Activated CD4-positive, alpha-beta T cell treated with anti-CD3 and anti-CD28 coated beads, Interleukin-2, amount 10 ng/mL, durations not matched to agents 24 days and 14 days (primary cell): ENCODE measurements at regions not wholly inside any gene's neighbourhood (a gene's known extent, or its start where the extent isn't known, plus 50 kb on each side); places are given as distances from the start of the nearest gene placed in this dataset.

Experiments
- DNase-seq: peaks from one replicate; pipeline ENCODE4 v3.0.0; 2022
- H3K27ac Mint-ChIP-seq: one replicate; pipeline ENCODE4 v1.8.0; 2022; ENCODE audit warnings: mild to moderate bottlenecking, mixed read lengths
- H3K27me3 Mint-ChIP-seq: one replicate; pipeline ENCODE4 v1.8.0; 2022; ENCODE audit warnings: mixed read lengths
- H3K36me3 Mint-ChIP-seq: one replicate; pipeline ENCODE4 v1.8.0; 2022; ENCODE audit warnings: low read depth, mild to moderate bottlenecking, mixed read lengths
- H3K4me1 Mint-ChIP-seq: one replicate; pipeline ENCODE4 v1.8.0; 2021; ENCODE audit warnings: mixed read lengths
- H3K4me3 Mint-ChIP-seq: one replicate; pipeline ENCODE4 v1.8.0; 2022; ENCODE audit warnings: mild to moderate bottlenecking, moderate library complexity, mixed read lengths
- H3K9me3 Mint-ChIP-seq: one replicate; pipeline ENCODE4 v1.8.0; 2021; ENCODE audit warnings: mixed read lengths
- intact Hi-C: fragments of 100-400 bp; cut with micrococcal nuclease; formaldehyde crosslinking; loops from one replicate; pipeline ENCODE4 v1.15.1; 2023

DNA sequence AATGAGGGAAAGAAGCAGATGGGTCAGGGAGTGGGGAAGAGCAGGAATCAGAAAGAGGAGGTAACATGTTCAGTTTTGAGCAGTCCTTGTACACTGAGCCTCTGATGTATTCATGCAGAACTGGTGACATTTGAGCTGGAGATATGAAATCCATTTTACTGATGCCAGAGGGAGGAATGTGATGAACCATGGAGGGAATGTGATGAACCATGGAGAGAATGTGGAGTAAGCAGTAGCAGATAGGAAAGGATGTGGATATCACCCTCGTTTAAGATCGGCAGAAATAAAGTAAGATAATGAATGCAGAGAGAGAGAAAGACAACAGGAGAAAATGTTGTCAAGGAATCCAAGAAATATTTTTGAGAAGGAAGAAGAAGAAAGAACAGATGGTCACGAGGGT is 231.6 kb downstream of the TBXT start:
- Mint-ChIP-seq H3K36me3 (no peaks in the 10 kb centered on the region), H3K27ac (no peak overlapping the region), H3K4me3 (no peak overlapping the region), H3K27me3 (no peaks in the 10 kb centered on the region), H3K4me1 (no peaks in the 10 kb centered on the region), H3K9me3 (no peaks in the 10 kb centered on the region)
- DNase-seq: no peak
- intact Hi-C loops: no loop called here

DNA sequence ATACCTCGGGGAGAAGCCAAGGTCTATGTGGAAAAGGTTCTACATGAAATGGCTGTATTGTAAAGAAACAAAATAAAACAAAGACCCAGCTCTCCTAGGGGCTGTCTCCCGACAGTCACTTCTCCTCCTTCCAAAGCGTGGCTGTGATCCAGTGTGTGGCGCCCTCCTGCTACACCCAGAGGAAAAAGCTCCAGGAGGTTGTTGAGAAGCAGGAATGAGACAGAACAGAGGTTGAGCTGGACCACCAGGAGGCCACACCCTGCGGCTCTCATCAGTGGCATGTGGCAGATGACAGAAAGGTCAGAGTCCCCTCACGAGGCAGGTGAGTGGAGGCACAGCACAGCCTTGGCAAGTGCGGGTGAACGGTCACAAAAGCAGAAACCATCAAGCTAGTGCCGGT is 236.0 kb downstream of the TBXT start:
- no peaks in the 10 kb centered on the region for H3K27me3 Mint-ChIP-seq
- no peak for DNase-seq
- no peaks in the 10 kb centered on the region for H3K9me3 Mint-ChIP-seq
- H3K4me3 Mint-ChIP-seq: no peak overlapping the region
- no peaks in the 10 kb centered on the region for H3K4me1 Mint-ChIP-seq
- no peaks in the 10 kb centered on the region for H3K36me3 Mint-ChIP-seq
- intact Hi-C loops: no loop called here
- no peak overlapping the region for H3K27ac Mint-ChIP-seq

DNA sequence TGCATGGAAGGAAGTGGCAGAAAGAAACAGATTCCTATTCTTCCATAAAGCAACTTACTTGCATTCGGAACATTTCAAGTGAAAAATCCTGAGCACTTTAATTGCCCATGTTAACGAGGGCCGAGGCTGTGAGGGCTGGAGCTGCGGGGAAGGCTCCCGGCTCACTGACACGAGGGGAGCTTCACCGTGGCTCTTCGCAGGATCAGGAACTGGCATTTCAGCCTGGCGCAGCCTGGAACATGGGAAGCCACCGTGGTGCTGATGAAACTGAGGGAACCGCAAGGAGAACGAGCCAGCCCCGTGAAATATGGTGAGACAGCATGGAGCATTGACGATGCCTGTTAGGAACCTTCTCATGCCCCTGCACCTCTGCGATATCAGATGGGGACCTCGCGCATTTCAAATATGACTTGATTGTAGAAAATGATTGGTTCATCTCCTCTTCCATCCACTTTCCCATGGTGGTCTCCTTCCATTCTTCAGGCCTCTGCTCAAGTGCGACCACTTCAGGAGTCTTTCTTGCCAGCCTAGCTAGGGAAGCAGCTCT is 236.9 kb downstream of the TBXT start:
- H3K9me3 Mint-ChIP-seq: no peaks in the 10 kb centered on the region
- H3K27ac Mint-ChIP-seq: no peak overlapping the region
- no peak for DNase-seq
- H3K36me3 Mint-ChIP-seq: no peaks in the 10 kb centered on the region
- intact Hi-C loops: no loop called here
- H3K27me3 Mint-ChIP-seq: no peaks in the 10 kb centered on the region
- H3K4me3 Mint-ChIP-seq: no peak overlapping the region
- H3K4me1 Mint-ChIP-seq: no peaks in the 10 kb centered on the region

DNA sequence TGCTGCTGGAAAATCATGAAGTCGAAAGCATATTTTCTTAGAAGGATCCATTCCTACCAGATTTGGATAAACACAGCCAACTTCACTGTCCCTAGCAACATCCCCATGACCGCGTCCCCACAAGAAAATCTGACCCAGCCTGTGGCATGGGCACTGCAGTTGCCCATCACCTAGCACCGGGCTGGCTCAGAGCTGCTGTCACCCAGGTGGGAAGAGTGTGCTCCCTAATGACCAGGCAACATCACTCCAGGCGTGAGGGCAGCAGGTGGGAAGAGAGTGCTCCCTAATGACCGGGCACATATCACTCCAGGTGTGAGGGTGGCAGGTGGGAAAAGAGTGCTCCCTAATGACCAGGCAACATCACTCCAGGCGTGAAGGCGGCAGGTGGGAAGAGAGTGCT is 238.0 kb downstream of the TBXT start:
- Mint-ChIP-seq H3K9me3 (no peaks in the 10 kb centered on the region), H3K4me3 (no peak overlapping the region), H3K4me1 (no peaks in the 10 kb centered on the region), H3K27ac (no peak overlapping the region), H3K27me3 (no peaks in the 10 kb centered on the region), H3K36me3 (no peaks in the 10 kb centered on the region)
- no peak for DNase-seq
- intact Hi-C loops: no loop called here

DNA sequence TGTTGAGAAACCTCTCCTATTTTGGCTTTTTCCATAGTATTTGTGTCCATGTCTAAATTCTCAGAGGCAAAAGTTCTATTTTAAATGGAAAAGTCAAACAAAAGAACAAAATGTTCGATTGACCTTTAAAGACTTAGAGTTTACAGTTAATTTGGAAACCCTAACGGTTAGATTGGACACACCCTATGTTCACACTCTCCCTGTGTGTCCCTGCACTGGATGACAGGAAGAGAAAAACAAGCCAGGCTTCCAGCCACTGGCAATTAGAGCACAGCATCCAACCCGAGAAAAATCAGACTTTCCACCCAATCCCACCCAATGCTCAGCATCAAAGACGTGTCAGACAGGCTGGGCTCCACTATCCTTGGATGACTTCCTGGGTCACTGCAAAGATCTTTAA is 241.3 kb downstream of the TBXT start:
- H3K4me3 Mint-ChIP-seq: no peak overlapping the region
- H3K9me3 Mint-ChIP-seq: no peaks in the 10 kb centered on the region
- DNase-seq: no peak
- no peaks in the 10 kb centered on the region for H3K36me3 Mint-ChIP-seq
- no peaks in the 10 kb centered on the region for H3K4me1 Mint-ChIP-seq
- intact Hi-C loops: no loop called here
- H3K27me3 Mint-ChIP-seq: no peaks in the 10 kb centered on the region
- H3K27ac Mint-ChIP-seq: no peak overlapping the region

DNA sequence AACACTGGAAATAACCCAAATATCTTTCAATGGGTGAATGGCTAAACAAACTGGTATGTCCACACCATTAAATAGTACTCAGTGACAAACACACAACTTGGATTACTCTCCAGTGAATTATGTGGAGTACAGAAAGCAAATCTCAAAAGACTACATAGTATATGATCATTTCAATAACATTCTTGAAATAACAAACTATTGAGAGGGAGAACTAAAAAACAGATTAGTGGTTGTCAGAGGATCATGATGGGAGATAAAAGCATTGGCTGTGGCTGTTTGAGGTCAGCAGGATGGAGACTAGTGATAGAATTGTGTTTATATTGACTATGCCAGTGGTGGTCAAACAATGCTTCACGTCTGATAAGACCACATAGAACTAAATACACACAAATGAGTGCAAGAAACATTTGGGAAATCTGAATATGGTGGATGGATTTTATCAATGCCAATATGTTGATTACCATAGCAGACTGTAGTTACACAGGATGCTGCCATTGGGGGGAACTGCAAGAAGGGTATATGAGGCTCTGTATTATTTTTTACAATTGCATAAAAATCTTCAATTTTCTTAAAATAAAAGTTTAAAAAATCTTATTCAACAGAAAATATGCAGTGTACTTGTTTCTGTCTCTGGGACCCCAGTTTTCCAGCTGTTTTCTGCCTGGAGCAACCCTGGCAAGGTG is 242.0 kb downstream of the TBXT start:
- no peaks in the 10 kb centered on the region for H3K27me3 Mint-ChIP-seq
- no peaks in the 10 kb centered on the region for H3K9me3 Mint-ChIP-seq
- no peak overlapping the region for H3K4me3 Mint-ChIP-seq
- no peak for DNase-seq
- H3K36me3 Mint-ChIP-seq: no peaks in the 10 kb centered on the region
- no peak overlapping the region for H3K27ac Mint-ChIP-seq
- intact Hi-C loops: no loop called here
- H3K4me1 Mint-ChIP-seq: no peaks in the 10 kb centered on the region

DNA sequence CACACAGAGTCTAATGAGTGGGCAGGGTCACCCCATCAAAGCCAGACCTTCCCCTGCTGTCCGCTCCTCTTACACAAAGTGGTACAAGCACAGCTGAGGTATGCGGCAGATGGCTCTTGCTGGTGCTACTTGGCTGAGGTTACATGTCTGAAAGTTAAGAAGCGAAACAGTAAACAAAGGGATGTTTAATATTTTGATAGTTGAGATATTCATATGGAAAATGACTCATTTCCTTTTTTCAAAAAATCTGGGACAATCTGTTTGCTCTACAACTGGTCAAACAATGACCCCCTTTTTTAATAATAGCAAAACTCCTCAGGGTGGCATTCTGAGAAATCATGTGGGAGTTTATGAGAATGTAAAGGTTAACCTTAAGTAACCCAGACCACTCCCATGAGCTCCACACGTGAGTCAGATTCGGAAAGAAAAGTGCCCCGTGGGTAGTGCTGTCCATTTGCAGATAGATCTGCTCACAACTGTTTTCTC is 245.3 kb downstream of the TBXT start:
- H3K9me3 Mint-ChIP-seq: no peaks in the 10 kb centered on the region
- no peak overlapping the region for H3K4me3 Mint-ChIP-seq
- no peak for DNase-seq
- H3K27ac Mint-ChIP-seq: no peak overlapping the region
- no peaks in the 10 kb centered on the region for H3K36me3 Mint-ChIP-seq
- H3K27me3 Mint-ChIP-seq: no peaks in the 10 kb centered on the region
- H3K4me1 Mint-ChIP-seq: no peaks in the 10 kb centered on the region
- intact Hi-C loops: no loop called here

DNA sequence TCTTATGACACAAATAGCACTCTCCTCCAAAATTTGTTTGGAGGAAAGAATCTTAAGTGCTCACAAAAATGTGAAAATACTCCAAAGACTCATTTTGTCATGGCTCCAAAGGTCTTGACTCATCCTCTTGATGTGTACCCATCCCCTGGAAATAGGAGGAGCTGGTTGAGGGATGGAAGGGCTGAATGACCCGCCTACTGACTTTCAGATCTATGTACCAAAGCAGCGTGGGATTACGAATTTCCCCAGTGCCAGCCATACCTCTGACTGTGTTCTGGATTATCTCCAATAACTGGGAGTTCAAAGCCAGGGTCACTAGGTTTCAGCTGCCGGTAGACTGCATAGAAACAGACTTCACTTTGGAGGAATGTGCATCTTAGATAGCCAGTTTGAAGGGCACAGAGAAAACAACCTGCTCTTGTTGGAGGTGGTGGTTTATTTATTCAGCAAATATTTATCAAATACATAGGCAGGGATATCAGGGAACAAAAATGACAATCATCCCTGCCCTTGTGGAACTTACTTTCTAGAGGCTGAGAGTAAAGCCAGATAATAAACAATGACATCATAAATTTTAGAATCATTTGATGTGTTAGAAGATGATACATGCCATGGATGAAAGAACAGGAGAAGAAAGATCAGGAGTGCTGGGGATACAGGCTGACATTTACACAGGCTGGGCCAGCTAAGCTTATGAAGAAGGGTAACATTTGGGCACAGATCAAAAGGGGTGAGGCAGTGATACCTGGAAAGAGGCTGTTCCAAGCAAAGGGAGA is 246.6 kb downstream of the TBXT start:
- H3K4me3 Mint-ChIP-seq: no peak overlapping the region
- H3K36me3 Mint-ChIP-seq: no peaks in the 10 kb centered on the region
- no peaks in the 10 kb centered on the region for H3K27me3 Mint-ChIP-seq
- no peaks in the 10 kb centered on the region for H3K4me1 Mint-ChIP-seq
- no peak overlapping the region for H3K27ac Mint-ChIP-seq
- no peaks in the 10 kb centered on the region for H3K9me3 Mint-ChIP-seq
- intact Hi-C loops: no loop called here
- no peak for DNase-seq

DNA sequence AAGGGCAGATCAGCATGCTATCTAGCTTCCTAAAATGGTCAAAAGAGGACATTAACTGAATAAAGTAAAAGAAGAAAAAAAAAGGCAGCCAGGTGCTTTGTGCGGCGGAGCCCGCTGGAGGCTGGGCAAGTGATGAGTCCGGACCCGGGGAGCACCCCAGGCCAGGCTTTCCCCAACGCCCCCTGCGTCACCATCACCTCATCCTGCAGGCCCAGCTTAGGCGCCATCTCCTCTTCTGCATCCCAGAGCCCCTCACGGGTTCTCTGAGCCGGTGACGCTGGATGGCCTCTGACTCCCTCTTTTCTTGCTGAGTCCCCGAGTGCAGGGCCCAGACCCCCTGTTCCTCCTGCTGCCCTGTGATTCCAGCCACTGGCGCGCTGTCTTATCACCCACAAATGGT is 250.1 kb downstream of the TBXT start:
- no peaks in the 10 kb centered on the region for H3K36me3 Mint-ChIP-seq
- no peaks in the 10 kb centered on the region for H3K4me1 Mint-ChIP-seq
- no peaks in the 10 kb centered on the region for H3K27me3 Mint-ChIP-seq
- no peak overlapping the region for H3K27ac Mint-ChIP-seq
- H3K9me3 Mint-ChIP-seq: no peaks in the 10 kb centered on the region
- H3K4me3 Mint-ChIP-seq: no peak overlapping the region
- intact Hi-C loops: no loop called here
- DNase-seq: no peak

DNA sequence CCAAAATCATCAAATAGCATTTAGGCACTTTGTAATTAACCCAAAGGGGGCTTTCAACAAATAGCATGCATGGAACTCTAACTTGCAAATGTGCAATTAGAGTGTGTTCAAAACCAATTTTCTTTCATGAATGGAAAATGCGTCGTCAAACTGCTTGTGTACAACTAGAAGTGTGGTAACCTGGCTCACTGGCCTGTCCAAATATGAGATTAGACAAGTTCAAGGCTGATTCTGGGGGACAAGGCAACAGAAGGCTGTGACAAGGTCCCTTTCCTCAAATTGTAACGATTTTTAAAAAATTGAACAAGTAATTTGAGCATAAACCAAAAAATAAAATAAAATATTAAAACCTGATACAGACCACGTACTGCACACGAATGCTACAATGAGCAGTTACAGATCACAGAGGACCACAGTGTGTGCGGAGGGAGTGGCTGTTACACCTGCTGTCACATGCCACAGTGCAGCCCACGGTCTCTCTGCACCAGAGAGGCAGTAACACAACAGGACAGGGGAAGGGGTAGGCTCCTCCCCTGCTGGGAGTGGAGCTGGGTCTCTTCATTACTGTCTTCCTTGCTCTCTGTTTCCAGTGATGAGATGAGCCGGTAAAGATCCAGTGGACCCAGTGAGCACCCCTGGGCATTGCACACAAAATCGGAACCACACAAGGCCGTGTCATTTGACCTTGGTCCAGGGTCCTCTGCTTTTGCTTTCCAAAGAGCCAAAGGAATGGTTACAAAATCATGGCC is 252.2 kb upstream of the PDE10A start:
- Mint-ChIP-seq H3K27me3 (no peaks in the 10 kb centered on the region), H3K4me1 (no peaks in the 10 kb centered on the region), H3K9me3 (no peaks in the 10 kb centered on the region), H3K27ac (no peak overlapping the region), H3K36me3 (no peaks in the 10 kb centered on the region), H3K4me3 (no peak overlapping the region)
- intact Hi-C loops: no loop called here
- DNase-seq: no peak

DNA sequence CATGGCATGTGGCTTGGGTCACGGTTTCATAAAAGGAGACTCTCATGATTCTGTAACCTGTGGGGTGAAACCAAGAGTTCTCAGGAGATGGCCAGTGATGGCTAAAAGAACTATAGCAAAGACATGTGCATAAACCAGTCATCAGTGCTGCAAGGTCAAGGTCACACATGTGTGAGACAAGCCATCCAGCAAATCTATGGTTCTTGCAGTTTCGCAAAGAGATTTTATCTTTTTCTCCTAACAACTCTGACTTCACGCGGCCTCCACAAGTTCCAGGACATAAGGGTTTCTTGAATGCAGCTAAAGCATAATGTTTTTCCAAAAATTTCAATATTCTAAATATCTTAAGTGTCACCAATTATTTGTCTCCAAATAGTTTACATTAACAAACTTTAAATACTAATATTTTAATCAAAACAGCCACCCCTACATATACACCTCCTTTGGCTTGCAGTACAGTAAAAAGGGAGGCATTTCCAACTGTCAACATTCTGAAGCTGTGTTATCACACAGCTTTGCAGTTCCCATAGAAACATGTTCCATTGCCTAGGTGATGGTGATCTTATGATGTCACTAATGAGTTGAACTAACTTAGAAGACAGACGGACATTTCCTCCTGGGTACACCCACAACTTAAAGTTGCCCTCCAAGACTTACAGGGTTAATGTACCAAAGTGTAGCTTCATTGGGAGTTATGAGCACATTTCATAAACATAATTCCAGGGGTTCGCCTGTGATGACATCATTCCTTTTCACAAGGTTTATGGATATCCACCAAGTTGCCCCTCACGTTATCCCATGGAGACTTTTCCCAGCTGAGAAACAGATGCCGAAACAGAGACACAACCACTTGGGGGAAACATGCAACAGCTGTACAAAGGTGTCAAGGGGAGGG is 250.9 kb upstream of the PDE10A start:
- Mint-ChIP-seq H3K4me3 (no peak overlapping the region), H3K4me1 (no peaks in the 10 kb centered on the region), H3K27me3 (no peaks in the 10 kb centered on the region), H3K36me3 (no peaks in the 10 kb centered on the region), H3K27ac (no peak overlapping the region), H3K9me3 (no peaks in the 10 kb centered on the region)
- no peak for DNase-seq
- intact Hi-C loops: no loop called here

DNA sequence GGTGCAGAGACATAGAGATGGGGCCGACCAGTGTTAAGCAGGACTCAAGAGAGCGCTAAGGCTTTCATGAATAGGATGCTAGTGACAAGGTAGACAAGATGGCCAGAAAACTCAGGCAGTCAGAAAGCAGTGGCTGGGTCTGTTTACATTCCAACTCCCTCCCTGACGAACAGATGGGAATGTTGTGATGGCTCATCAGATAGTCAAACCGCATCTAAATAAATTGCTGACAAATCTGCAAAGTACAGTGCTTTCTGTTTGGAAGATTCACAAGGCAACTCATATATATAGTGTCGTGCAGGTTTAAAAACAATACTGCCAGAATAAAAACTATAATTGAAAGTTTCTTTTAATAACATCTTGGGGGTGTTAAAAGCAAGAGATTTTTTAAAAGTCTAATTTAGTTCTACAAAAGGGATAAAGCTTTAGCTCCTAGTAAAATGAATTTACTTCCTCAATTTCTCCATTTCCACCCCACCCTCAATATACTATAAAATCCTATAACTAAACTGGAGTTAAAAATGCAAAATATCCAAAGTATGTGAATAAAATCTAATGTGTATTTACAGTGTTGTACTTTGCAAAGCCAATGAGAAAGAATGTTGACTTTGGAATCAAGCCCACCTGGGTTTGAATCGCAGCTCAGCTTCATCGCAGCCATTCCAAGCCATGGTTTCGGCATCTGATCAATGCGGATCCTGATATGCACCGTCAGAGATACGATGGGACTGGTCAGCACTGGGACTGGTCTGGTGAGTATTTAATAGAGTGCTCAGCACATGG is 247.3 kb upstream of the PDE10A start:
- Mint-ChIP-seq H3K27me3 (no peaks in the 10 kb centered on the region), H3K4me3 (no peak overlapping the region), H3K4me1 (no peaks in the 10 kb centered on the region), H3K36me3 (no peaks in the 10 kb centered on the region), H3K9me3 (peaks cover 4% of the 10 kb centered on the region), H3K27ac (no peak overlapping the region)
- DNase-seq: no peak
- intact Hi-C loops: no loop called here

DNA sequence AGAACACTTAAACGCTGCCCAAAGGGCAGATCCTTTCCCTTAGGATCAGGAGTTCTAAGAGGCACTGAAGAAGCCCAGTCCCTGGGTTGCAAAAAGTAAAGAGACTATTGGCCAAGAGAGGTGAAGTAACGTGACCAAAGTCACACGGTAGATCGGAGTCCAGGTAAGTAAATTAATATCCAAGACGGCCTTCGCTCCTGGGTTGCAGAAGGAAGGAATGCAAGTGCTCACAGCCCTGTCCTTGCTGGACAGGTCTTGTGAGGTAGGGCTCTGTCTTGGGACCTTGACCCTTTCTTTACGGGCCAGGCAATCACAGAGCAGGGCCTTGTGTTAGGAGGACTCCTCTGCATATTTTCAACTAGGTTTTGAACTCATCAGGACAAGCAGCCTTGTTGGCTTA is 243.7 kb upstream of the PDE10A start:
- H3K9me3 Mint-ChIP-seq: peaks cover 4% of the 10 kb centered on the region
- DNase-seq: no peak
- H3K4me1 Mint-ChIP-seq: no peaks in the 10 kb centered on the region
- H3K36me3 Mint-ChIP-seq: no peaks in the 10 kb centered on the region
- H3K27me3 Mint-ChIP-seq: no peaks in the 10 kb centered on the region
- H3K27ac Mint-ChIP-seq: no peak overlapping the region
- intact Hi-C loops: no loop called here
- H3K4me3 Mint-ChIP-seq: no peak overlapping the region
